ENCODE measurements at regions not wholly inside any gene's neighbourhood (a gene's known extent, or its start where the extent isn't known, plus 50 kb on each side); places are given as distances from the start of the nearest gene placed in this dataset.
"Not testable (repeated sequence)": the region's sequence is repeated elsewhere in the genome, so short reads cannot be mapped to it uniquely, and the experiment has no call there.

- H3K36me3 Mint-ChIP-seq; H3K27ac Mint-ChIP-seq; H3K9me3 Mint-ChIP-seq (ENCODE audit: low read depth); H3K27me3 Mint-ChIP-seq; H3K4me3 Mint-ChIP-seq; H3K4me1 Mint-ChIP-seq (ENCODE audit: low read depth): not testable (repeated sequence)
These were observed 166.5 kb upstream of the MINDY3 start for GRCh38 chr10:16026832-16027231.

GRCh38 chr10:16030562-16030961 is 170.3 kb upstream of the MINDY3 start:
- Mint-ChIP-seq H3K4me1 (ENCODE audit: low read depth) (no peaks in the 10 kb centered on the region), H3K9me3 (ENCODE audit: low read depth) (peaks cover 8% of the 10 kb centered on the region), H3K36me3 (no peaks in the 10 kb centered on the region), H3K4me3 (no peak overlapping the region), H3K27ac (no peak overlapping the region), H3K27me3 (peaks cover 3% of the 10 kb centered on the region)

DNA sequence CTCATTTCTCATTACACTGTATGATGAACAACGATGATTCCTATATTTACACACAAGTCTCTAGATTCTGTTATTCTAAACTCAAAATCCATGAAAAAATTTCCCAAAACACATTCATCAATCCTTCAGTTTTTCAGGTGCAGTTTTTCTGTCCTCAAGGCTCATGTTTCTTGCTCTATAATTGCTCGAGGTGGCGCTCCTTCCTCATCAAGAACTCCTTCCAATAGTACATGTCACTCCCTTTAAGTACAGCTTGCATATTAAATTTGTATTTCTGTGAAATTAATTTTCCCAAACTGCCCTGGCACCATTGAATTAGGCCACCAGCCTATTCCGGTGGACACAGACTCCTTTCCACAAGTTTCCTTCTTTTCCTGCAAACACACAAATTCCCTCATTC is 188.7 kb upstream of the MINDY3 start:
- H3K27ac Mint-ChIP-seq: no peak overlapping the region
- no peak overlapping the region for H3K4me3 Mint-ChIP-seq
- H3K9me3 Mint-ChIP-seq (ENCODE audit: low read depth): no peaks in the 10 kb centered on the region
- no peaks in the 10 kb centered on the region for H3K36me3 Mint-ChIP-seq
- peaks cover 4% of the 10 kb centered on the region for H3K27me3 Mint-ChIP-seq
- no peaks in the 10 kb centered on the region for H3K4me1 Mint-ChIP-seq (ENCODE audit: low read depth)

GRCh38 chr10:16049782-16050181 is 189.5 kb upstream of the MINDY3 start:
- Mint-ChIP-seq H3K4me3 (no peak overlapping the region), H3K27me3 (peaks cover 4% of the 10 kb centered on the region), H3K27ac (no peak overlapping the region), H3K4me1 (ENCODE audit: low read depth) (no peaks in the 10 kb centered on the region), H3K9me3 (ENCODE audit: low read depth) (no peaks in the 10 kb centered on the region), H3K36me3 (no peaks in the 10 kb centered on the region)

DNA sequence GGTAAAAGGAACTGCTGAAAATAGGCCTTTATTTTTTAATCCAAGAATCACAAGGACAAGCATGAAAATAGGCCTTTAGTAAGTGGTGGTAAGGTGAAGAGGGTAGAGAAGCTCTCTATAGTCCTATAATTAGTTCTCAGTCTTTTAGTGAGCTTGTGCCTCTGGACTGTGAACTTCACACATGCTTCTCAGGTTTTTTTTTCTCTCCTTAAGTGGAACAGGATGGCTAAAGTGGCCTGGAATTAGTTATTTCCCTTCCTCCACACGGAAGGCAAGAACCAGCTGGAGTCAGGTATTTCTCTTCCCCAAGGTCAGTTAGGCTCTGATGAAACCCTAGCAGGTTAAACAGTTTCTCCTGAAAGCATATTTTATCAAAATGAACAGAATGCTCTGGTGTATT is 203.0 kb upstream of the MINDY3 start:
- Mint-ChIP-seq H3K9me3 (ENCODE audit: low read depth) (no peaks in the 10 kb centered on the region), H3K36me3 (no peaks in the 10 kb centered on the region), H3K27ac (no peak overlapping the region), H3K4me1 (ENCODE audit: low read depth) (no peaks in the 10 kb centered on the region), H3K27me3 (no peaks in the 10 kb centered on the region), H3K4me3 (no peak overlapping the region)

GRCh38 chr10:16083551-16083950 is 223.2 kb upstream of the MINDY3 start:
- not testable (repeated sequence) for H3K4me1 Mint-ChIP-seq (ENCODE audit: low read depth); H3K9me3 Mint-ChIP-seq (ENCODE audit: low read depth); H3K27ac Mint-ChIP-seq; H3K27me3 Mint-ChIP-seq; H3K4me3 Mint-ChIP-seq; H3K36me3 Mint-ChIP-seq

- Mint-ChIP-seq H3K27ac (no peak overlapping the region), H3K27me3 (no peaks in the 10 kb centered on the region), H3K4me1 (ENCODE audit: low read depth) (no peaks in the 10 kb centered on the region), H3K36me3 (no peaks in the 10 kb centered on the region), H3K4me3 (no peak overlapping the region), H3K9me3 (ENCODE audit: low read depth) (no peaks in the 10 kb centered on the region)
These were observed 244.8 kb upstream of the MINDY3 start for GRCh38 chr10:16105082-16105481.

DNA sequence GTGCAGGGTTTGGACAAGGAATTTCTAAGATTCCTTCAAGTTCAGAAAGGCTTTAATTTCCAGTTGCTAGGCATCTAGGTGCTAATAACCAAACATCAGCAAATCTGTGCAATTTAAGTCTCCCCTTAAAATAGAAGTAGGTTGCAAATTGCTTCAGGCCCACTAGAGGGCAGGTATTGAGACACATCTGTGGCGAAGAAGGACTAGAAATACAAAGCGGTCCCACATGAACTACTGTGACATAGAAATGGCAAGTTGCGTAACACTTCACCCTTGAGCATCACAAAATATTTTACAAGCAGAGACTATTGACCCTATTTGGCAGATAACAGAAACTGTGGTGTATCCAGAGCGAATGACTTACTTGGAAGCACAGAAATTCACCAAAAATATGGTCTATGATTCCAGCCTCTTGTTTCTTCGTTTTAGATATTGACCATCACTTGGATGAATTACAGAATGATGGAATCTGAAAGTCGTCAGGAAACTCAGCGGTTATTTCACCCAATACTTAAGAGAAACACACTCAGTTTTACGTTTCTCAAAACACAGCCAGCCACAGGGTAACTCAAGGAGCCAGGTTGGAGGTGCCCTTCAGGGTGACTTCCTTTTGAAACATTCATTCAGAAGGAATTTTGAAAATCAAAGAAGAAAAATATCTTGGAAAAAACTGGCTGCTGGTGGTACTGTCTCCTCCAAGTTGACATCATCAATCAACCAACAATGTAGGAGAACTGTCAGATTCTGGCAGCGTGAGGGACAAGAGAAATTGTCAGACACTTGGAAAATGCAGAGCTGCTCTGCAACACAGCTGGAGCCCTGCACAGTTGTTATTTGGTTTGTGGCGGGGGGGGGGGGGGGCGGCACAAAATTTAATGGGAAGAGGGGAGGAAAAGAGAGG is 256.3 kb upstream of the MINDY3 start:
- Mint-ChIP-seq H3K27ac (no peak overlapping the region), H3K36me3 (no peaks in the 10 kb centered on the region), H3K9me3 (ENCODE audit: low read depth) (no peaks in the 10 kb centered on the region), H3K27me3 (no peaks in the 10 kb centered on the region), H3K4me1 (ENCODE audit: low read depth) (no peaks in the 10 kb centered on the region), H3K4me3 (no peak overlapping the region)

DNA sequence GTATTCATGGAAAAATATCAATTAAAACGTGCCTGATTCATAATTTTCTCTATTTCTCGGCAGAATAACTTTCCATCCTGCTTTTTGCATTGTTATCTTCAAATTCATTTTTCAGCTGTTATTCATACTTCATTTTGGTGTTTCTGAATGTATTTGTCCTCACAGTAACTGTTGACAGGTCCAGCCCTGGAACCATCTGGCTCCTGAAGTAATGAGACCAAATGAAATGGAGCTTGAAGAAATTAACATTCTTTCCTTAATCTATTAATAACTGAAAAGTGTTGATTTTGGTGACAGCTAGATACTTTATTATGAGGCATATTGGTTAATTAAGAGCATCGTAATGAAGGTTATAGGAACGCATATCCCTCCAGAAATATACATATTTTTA is 257.0 kb upstream of the MINDY3 start:
- no peaks in the 10 kb centered on the region for H3K9me3 Mint-ChIP-seq (ENCODE audit: low read depth)
- H3K27ac Mint-ChIP-seq: no peak overlapping the region
- no peaks in the 10 kb centered on the region for H3K27me3 Mint-ChIP-seq
- no peaks in the 10 kb centered on the region for H3K36me3 Mint-ChIP-seq
- H3K4me3 Mint-ChIP-seq: no peak overlapping the region
- no peaks in the 10 kb centered on the region for H3K4me1 Mint-ChIP-seq (ENCODE audit: low read depth)

GRCh38 chr10:16119445-16119844 is 259.1 kb upstream of the MINDY3 start:
- Mint-ChIP-seq H3K36me3 (no peaks in the 10 kb centered on the region), H3K4me1 (ENCODE audit: low read depth) (no peaks in the 10 kb centered on the region), H3K27me3 (peaks cover 2% of the 10 kb centered on the region), H3K9me3 (ENCODE audit: low read depth) (no peaks in the 10 kb centered on the region), H3K27ac (no peak overlapping the region), H3K4me3 (no peak overlapping the region)

DNA sequence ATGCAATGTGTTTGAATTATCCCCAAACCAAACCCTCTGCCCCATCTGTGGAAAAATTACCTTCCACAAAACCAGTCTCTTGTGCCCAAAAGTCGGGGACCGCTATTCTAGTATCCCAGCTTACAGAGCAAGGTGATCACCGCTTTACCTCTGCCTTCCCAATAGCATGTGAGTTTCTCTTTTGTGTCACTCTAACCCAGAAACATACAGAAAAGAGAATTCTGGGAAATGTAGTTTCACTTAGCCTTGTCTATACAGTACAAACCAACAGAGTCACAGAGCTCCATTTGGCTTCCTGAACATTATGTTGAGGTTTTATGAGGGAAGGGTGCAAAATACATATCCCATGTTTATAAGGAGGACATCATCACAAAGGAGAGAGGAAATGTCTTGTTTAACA is 260.3 kb upstream of the MINDY3 start:
- Mint-ChIP-seq H3K27ac (no peak overlapping the region), H3K9me3 (ENCODE audit: low read depth) (no peaks in the 10 kb centered on the region), H3K36me3 (no peaks in the 10 kb centered on the region), H3K4me1 (ENCODE audit: low read depth) (no peaks in the 10 kb centered on the region), H3K4me3 (no peak overlapping the region), H3K27me3 (peaks cover 2% of the 10 kb centered on the region)

- no peaks in the 10 kb centered on the region for H3K36me3 Mint-ChIP-seq
- H3K27me3 Mint-ChIP-seq: peaks cover 3% of the 10 kb centered on the region
- H3K4me1 Mint-ChIP-seq (ENCODE audit: low read depth): no peaks in the 10 kb centered on the region
- H3K27ac Mint-ChIP-seq: no peak overlapping the region
- H3K9me3 Mint-ChIP-seq (ENCODE audit: low read depth): no peaks in the 10 kb centered on the region
- no peak overlapping the region for H3K4me3 Mint-ChIP-seq
These were observed 281.2 kb upstream of the MINDY3 start for GRCh38 chr10:16141499-16141898.

DNA sequence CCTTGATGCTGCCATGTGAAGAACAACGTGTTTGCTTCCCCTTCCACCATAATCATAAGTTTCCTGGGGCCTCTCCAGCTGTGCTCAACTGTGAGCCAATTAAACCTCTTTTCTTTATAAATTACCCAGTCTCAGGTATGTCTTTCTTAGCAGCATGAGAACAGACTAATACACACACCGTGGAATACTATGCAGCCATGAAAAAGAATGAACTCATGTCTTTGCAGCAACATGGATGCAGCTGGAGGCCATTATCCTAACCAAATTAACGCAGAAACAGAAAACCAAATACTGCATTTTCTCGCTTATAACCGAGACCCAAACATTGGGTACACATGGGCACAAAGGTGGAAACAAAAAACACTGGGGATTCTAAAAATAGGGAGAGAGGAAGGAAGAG is 286.7 kb upstream of the MINDY3 start:
- H3K9me3 Mint-ChIP-seq (ENCODE audit: low read depth): peaks cover 8% of the 10 kb centered on the region
- no peaks in the 10 kb centered on the region for H3K4me1 Mint-ChIP-seq (ENCODE audit: low read depth)
- peaks cover 3% of the 10 kb centered on the region for H3K27me3 Mint-ChIP-seq
- H3K36me3 Mint-ChIP-seq: no peaks in the 10 kb centered on the region
- no peak overlapping the region for H3K27ac Mint-ChIP-seq
- H3K4me3 Mint-ChIP-seq: no peak overlapping the region

DNA sequence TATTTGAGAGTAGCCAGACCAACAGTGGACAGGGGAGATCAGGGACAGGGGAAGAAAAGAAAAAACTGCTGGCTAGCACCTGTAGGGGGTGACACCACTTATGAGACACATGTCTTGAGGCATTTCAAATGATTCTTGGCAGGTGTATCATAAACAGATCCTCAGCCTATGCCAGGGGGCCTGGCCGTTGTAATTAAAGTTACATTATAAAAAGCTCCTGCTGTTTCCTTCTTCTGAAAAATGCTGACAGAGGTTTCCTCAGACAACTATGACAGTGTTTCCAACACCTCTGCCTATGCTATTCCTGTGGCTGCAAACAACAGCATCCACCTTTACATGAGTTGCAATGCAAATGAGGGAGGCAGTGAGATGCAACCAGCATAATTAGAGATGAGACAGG is 281.0 kb upstream of the PTER start:
- H3K36me3 Mint-ChIP-seq: no peaks in the 10 kb centered on the region
- no peak overlapping the region for H3K27ac Mint-ChIP-seq
- no peaks in the 10 kb centered on the region for H3K4me1 Mint-ChIP-seq (ENCODE audit: low read depth)
- no peaks in the 10 kb centered on the region for H3K27me3 Mint-ChIP-seq
- H3K4me3 Mint-ChIP-seq: no peak overlapping the region
- H3K9me3 Mint-ChIP-seq (ENCODE audit: low read depth): peaks cover 2% of the 10 kb centered on the region

- Mint-ChIP-seq H3K4me1 (ENCODE audit: low read depth) (no peaks in the 10 kb centered on the region), H3K27me3 (no peaks in the 10 kb centered on the region), H3K27ac (no peak overlapping the region), H3K4me3 (no peak overlapping the region), H3K9me3 (ENCODE audit: low read depth) (no peaks in the 10 kb centered on the region), H3K36me3 (no peaks in the 10 kb centered on the region)
These were observed 280.1 kb upstream of the PTER start for GRCh38 chr10:16156681-16157080.

DNA sequence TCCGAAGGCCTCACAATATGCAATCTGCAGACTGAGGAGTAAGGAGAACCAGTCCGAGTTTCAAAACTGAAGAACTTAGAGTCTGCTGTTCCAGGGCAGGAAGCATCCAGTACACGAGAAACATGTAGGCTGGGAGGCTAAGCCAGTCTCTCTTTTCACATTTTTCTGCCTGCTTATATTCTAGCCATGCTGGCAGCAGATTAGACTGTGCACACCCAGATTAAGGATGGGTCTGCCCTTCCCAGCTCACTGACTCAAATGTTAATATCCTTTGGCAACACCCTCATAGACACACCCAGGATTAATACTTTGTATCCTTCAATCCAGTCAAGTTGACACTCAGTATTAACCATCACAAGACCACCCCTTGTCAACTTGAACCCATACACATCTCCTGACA is 271.7 kb upstream of the PTER start:
- not testable (repeated sequence) for H3K9me3 Mint-ChIP-seq (ENCODE audit: low read depth); H3K36me3 Mint-ChIP-seq; H3K4me3 Mint-ChIP-seq; H3K27me3 Mint-ChIP-seq; H3K27ac Mint-ChIP-seq; H3K4me1 Mint-ChIP-seq (ENCODE audit: low read depth)
